ENCODE measurements at regions not wholly inside any gene's neighbourhood (a gene's known extent, or its start where the extent isn't known, plus 50 kb on each side); places are given as distances from the start of the nearest gene placed in this dataset.
"Not testable (repeated sequence)": the region's sequence is repeated elsewhere in the genome, so short reads cannot be mapped to it uniquely, and the experiment has no call there.

- not testable (repeated sequence) for H3K4me1 Mint-ChIP-seq (ENCODE audit: low read depth); H3K27ac Mint-ChIP-seq; H3K36me3 Mint-ChIP-seq (ENCODE audit: low read depth); H3K27me3 Mint-ChIP-seq; H3K4me3 Mint-ChIP-seq
- H3K9me3 Mint-ChIP-seq, result peaks cover 34% of the 10 kb centered on the region
Observed at GRCh38 chr11:37135606-37136005, 537.6 kb upstream of the RAG2 start.

GRCh38 chr11:37134637-37135036 lies 536.6 kb upstream of the RAG2 start:
- no peak overlapping the region for H3K4me3 Mint-ChIP-seq
- peaks cover 36% of the 10 kb centered on the region for H3K9me3 Mint-ChIP-seq
- H3K36me3 Mint-ChIP-seq (ENCODE audit: low read depth), result no peaks in the 10 kb centered on the region
- no peak overlapping the region for H3K27ac Mint-ChIP-seq
- no peaks in the 10 kb centered on the region for H3K4me1 Mint-ChIP-seq (ENCODE audit: low read depth)
- H3K27me3 Mint-ChIP-seq, result no peaks in the 10 kb centered on the region

GRCh38 chr11:37124384-37124783 lies 526.3 kb upstream of the RAG2 start:
- Mint-ChIP-seq H3K27me3 (no peaks in the 10 kb centered on the region), H3K9me3 (peaks cover 13% of the 10 kb centered on the region), H3K36me3 (ENCODE audit: low read depth) (no peaks in the 10 kb centered on the region), H3K4me3 (no peak overlapping the region), H3K27ac (no peak overlapping the region), H3K4me1 (ENCODE audit: low read depth) (no peaks in the 10 kb centered on the region)

- Mint-ChIP-seq H3K36me3 (ENCODE audit: low read depth) (no peaks in the 10 kb centered on the region), H3K4me3 (no peak overlapping the region), H3K27ac (no peak overlapping the region), H3K4me1 (ENCODE audit: low read depth) (no peaks in the 10 kb centered on the region), H3K27me3 (no peaks in the 10 kb centered on the region), H3K9me3 (peaks cover 12% of the 10 kb centered on the region)
Observed at GRCh38 chr11:37115963-37116362, 517.9 kb upstream of the RAG2 start.

GRCh38 chr11:37110385-37110784 lies 512.3 kb upstream of the RAG2 start:
- Mint-ChIP-seq H3K36me3 (ENCODE audit: low read depth) (no peaks in the 10 kb centered on the region), H3K4me1 (ENCODE audit: low read depth) (no peaks in the 10 kb centered on the region), H3K9me3 (peaks cover 5% of the 10 kb centered on the region), H3K27ac (no peak overlapping the region), H3K4me3 (no peak overlapping the region), H3K27me3 (no peaks in the 10 kb centered on the region)

GRCh38 chr11:37109286-37109585 lies 511.2 kb upstream of the RAG2 start:
- H3K4me1 Mint-ChIP-seq (ENCODE audit: low read depth), result no peaks in the 10 kb centered on the region

GRCh38 chr11:37108436-37109285 lies 510.6 kb upstream of the RAG2 start:
- H3K27me3 Mint-ChIP-seq, result no peaks in the 10 kb centered on the region
- no peaks in the 10 kb centered on the region for H3K36me3 Mint-ChIP-seq (ENCODE audit: low read depth)
- peaks cover 3% of the 10 kb centered on the region for H3K9me3 Mint-ChIP-seq
- no peak overlapping the region for H3K4me3 Mint-ChIP-seq
- no peaks in the 10 kb centered on the region for H3K4me1 Mint-ChIP-seq (ENCODE audit: low read depth)
- no peak overlapping the region for H3K27ac Mint-ChIP-seq

More at GRCh38 chr11:37109286-37109585, 511.2 kb upstream of the RAG2 start:
- no peaks in the 10 kb centered on the region for H3K9me3 Mint-ChIP-seq
- no peak overlapping the region for H3K27ac Mint-ChIP-seq
- no peaks in the 10 kb centered on the region for H3K27me3 Mint-ChIP-seq
- no peak overlapping the region for H3K4me3 Mint-ChIP-seq
- H3K36me3 Mint-ChIP-seq (ENCODE audit: low read depth), result no peaks in the 10 kb centered on the region

- H3K4me1 Mint-ChIP-seq (ENCODE audit: low read depth), result no peaks in the 10 kb centered on the region
- no peak overlapping the region for H3K4me3 Mint-ChIP-seq
- no peaks in the 10 kb centered on the region for H3K27me3 Mint-ChIP-seq
- no peak overlapping the region for H3K27ac Mint-ChIP-seq
- no peaks in the 10 kb centered on the region for H3K36me3 Mint-ChIP-seq (ENCODE audit: low read depth)
- peaks cover 6% of the 10 kb centered on the region for H3K9me3 Mint-ChIP-seq
Observed at GRCh38 chr11:37107831-37108230, 509.8 kb upstream of the RAG2 start.

GRCh38 chr11:37107415-37107814 lies 509.4 kb upstream of the RAG2 start:
- Mint-ChIP-seq H3K36me3 (ENCODE audit: low read depth) (no peaks in the 10 kb centered on the region), H3K9me3 (peaks cover 6% of the 10 kb centered on the region), H3K27me3 (no peaks in the 10 kb centered on the region), H3K4me1 (ENCODE audit: low read depth) (no peaks in the 10 kb centered on the region), H3K4me3 (no peak overlapping the region), H3K27ac (no peak overlapping the region)

GRCh38 chr11:37105427-37105826 lies 507.4 kb upstream of the RAG2 start:
- Mint-ChIP-seq H3K36me3 (ENCODE audit: low read depth) (no peaks in the 10 kb centered on the region), H3K4me3 (no peak overlapping the region), H3K4me1 (ENCODE audit: low read depth) (no peaks in the 10 kb centered on the region), H3K27me3 (no peaks in the 10 kb centered on the region), H3K27ac (no peak overlapping the region), H3K9me3 (peaks cover 10% of the 10 kb centered on the region)

GRCh38 chr11:37104380-37104779 lies 506.3 kb upstream of the RAG2 start:
- Mint-ChIP-seq H3K4me3 (no peak overlapping the region), H3K9me3 (peaks cover 10% of the 10 kb centered on the region), H3K4me1 (ENCODE audit: low read depth) (no peaks in the 10 kb centered on the region), H3K27ac (no peak overlapping the region), H3K36me3 (ENCODE audit: low read depth) (no peaks in the 10 kb centered on the region), H3K27me3 (no peaks in the 10 kb centered on the region)

GRCh38 chr11:37100008-37100407 lies 502.0 kb upstream of the RAG2 start:
- Mint-ChIP-seq H3K9me3 (peaks cover 10% of the 10 kb centered on the region), H3K27me3 (no peaks in the 10 kb centered on the region), H3K4me3 (no peak overlapping the region), H3K36me3 (ENCODE audit: low read depth) (no peaks in the 10 kb centered on the region), H3K27ac (peak overlapping the region; percentile 26), H3K4me1 (ENCODE audit: low read depth) (no peaks in the 10 kb centered on the region)

GRCh38 chr11:37092487-37092886 lies 494.5 kb upstream of the RAG2 start:
- H3K4me1 Mint-ChIP-seq (ENCODE audit: low read depth), result no peaks in the 10 kb centered on the region
- H3K4me3 Mint-ChIP-seq, result no peak overlapping the region
- no peak overlapping the region for H3K27ac Mint-ChIP-seq
- H3K9me3 Mint-ChIP-seq, result no peaks in the 10 kb centered on the region
- H3K27me3 Mint-ChIP-seq, result no peaks in the 10 kb centered on the region
- H3K36me3 Mint-ChIP-seq (ENCODE audit: low read depth), result no peaks in the 10 kb centered on the region

- Mint-ChIP-seq H3K4me1 (ENCODE audit: low read depth) (no peaks in the 10 kb centered on the region), H3K4me3 (no peak overlapping the region), H3K36me3 (ENCODE audit: low read depth) (no peaks in the 10 kb centered on the region), H3K9me3 (no peaks in the 10 kb centered on the region), H3K27ac (no peak overlapping the region), H3K27me3 (no peaks in the 10 kb centered on the region)
Observed at GRCh38 chr11:37089439-37089838, 491.4 kb upstream of the RAG2 start.

GRCh38 chr11:37088573-37088910 lies 490.5 kb upstream of the RAG2 start:
- H3K4me3 Mint-ChIP-seq, result no peak overlapping the region
- no peaks in the 10 kb centered on the region for H3K27me3 Mint-ChIP-seq
- H3K9me3 Mint-ChIP-seq, result no peaks in the 10 kb centered on the region
- no peaks in the 10 kb centered on the region for H3K4me1 Mint-ChIP-seq (ENCODE audit: low read depth)
- no peak overlapping the region for H3K27ac Mint-ChIP-seq
- H3K36me3 Mint-ChIP-seq (ENCODE audit: low read depth), result no peaks in the 10 kb centered on the region
